Naive thymus-derived CD4-positive, alpha-beta T cell (primary cell): ENCODE measurements at regions not wholly inside any gene's neighbourhood (a gene's known extent, or its start where the extent isn't known, plus 50 kb on each side); places are given as distances from the start of the nearest gene placed in this dataset.
"Not testable (repeated sequence)": the region's sequence is repeated elsewhere in the genome, so short reads cannot be mapped to it uniquely, and the experiment has no call there.

Experiments used
- ATAC-seq: fragments of 150-1000 bp; cut with Tn5 transposase; 2 replicates; pipeline ENCODE4 v1.10.0; 2021; ENCODE audit warnings: mild to moderate bottlenecking, moderate library complexity
- CTCF ChIA-PET: fragments of 350-600 bp; sonication (Branson Sonifier 250); formaldehyde crosslinking; loops from one replicate; lab custom pipeline; 2021; ENCODE audit warnings: antibody characterized with exemption; lab: Charles Lee
- POLR2A ChIA-PET: fragments of 350-600 bp; sonication (Branson Sonifier 250); formaldehyde crosslinking; loops from one replicate; lab custom pipeline; 2021; ENCODE audit warnings: antibody characterized with exemption, inconsistent platforms; lab: Charles Lee
- DNase-seq, 9 donors: peaks; one replicate each; pipeline versions ENCODE4 v3.0.0 to v3.0.0-alpha.2; 2020 to 2022; ENCODE audit warnings: mixed read lengths in 1 of 9
- H3K27ac ChIP-seq: one replicate; pipeline ENCODE4 v1.7.0; 2013; ENCODE audit warnings: mild to moderate bottlenecking, low read depth, low read length, moderate library complexity
- H3K27me3 ChIP-seq, 2 donors: one replicate each; pipeline ENCODE4 v1.7.0; 2013; ENCODE audit warnings: low read length in 2 of 2, mild to moderate bottlenecking in 2 of 2, moderate library complexity in 2 of 2; ENCODE audit not compliant: control insufficient read depth in 2 of 2, insufficient read depth in 2 of 2
- H3K36me3 ChIP-seq, 3 experiments: 1 replicate in 2 of 3; 2 replicates in 1 of 3; pipeline ENCODE4 v1.7.0; 2013; ENCODE audit warnings: low read length in 3 of 3, mild to moderate bottlenecking in 3 of 3, moderate library complexity in 1 of 3; ENCODE audit not compliant: insufficient read depth in 3 of 3, control insufficient read depth in 2 of 3
- H3K4me1 ChIP-seq, 2 donors: one replicate each; pipeline ENCODE4 v1.7.0; 2013; ENCODE audit warnings: low read length in 2 of 2, mild to moderate bottlenecking in 2 of 2, moderate library complexity in 1 of 2; ENCODE audit not compliant: control insufficient read depth in 2 of 2, insufficient read depth in 2 of 2
- H3K4me3 ChIP-seq: 2 replicates; pipeline ENCODE4 v1.7.0; 2013; ENCODE audit warnings: mild to moderate bottlenecking, low read length
- H3K9me3 ChIP-seq, 3 experiments: 1 replicate in 2 of 3; 2 replicates in 1 of 3; pipeline ENCODE4 v1.7.0; 2013; ENCODE audit warnings: low read length in 3 of 3; ENCODE audit not compliant: control insufficient read depth in 2 of 3
- H3K27ac Mint-ChIP-seq, 9 donors: one replicate each; pipeline ENCODE4 v1.8.0; 2020 to 2022; ENCODE audit warnings: mixed read lengths in 9 of 9, mild to moderate bottlenecking in 8 of 9, moderate library complexity in 5 of 9, inconsistent platforms in 2 of 9
- H3K27me3 Mint-ChIP-seq, 5 donors: one replicate each; pipeline ENCODE4 v1.8.0; 2021 to 2022; ENCODE audit warnings: mixed read lengths in 5 of 5, mild to moderate bottlenecking in 1 of 5
- H3K36me3 Mint-ChIP-seq, 5 donors: one replicate each; pipeline ENCODE4 v1.8.0; 2020 to 2022; ENCODE audit warnings: mixed read lengths in 5 of 5, mild to moderate bottlenecking in 3 of 5, inconsistent platforms in 1 of 5
- H3K4me1 Mint-ChIP-seq, 7 donors: one replicate each; pipeline ENCODE4 v1.8.0; 2020 to 2022; ENCODE audit warnings: mixed read lengths in 7 of 7, mild to moderate bottlenecking in 3 of 7, inconsistent platforms in 1 of 7
- H3K4me3 Mint-ChIP-seq, 10 donors: one replicate each; pipeline ENCODE4 v1.8.0; 2020 to 2022; ENCODE audit warnings: mild to moderate bottlenecking in 10 of 10, mixed read lengths in 10 of 10, moderate library complexity in 6 of 10, inconsistent platforms in 2 of 10
- H3K9me3 Mint-ChIP-seq, 11 donors: one replicate each; pipeline ENCODE4 v1.8.0; 2020 to 2022; ENCODE audit warnings: mixed read lengths in 11 of 11, mild to moderate bottlenecking in 4 of 11, inconsistent platforms in 1 of 11, moderate library complexity in 1 of 11
- intact Hi-C, 2 donors: fragments of 100-400 bp; cut with micrococcal nuclease; formaldehyde crosslinking; loops; one replicate each; pipeline ENCODE4 v1.15.1; 2023

DNA sequence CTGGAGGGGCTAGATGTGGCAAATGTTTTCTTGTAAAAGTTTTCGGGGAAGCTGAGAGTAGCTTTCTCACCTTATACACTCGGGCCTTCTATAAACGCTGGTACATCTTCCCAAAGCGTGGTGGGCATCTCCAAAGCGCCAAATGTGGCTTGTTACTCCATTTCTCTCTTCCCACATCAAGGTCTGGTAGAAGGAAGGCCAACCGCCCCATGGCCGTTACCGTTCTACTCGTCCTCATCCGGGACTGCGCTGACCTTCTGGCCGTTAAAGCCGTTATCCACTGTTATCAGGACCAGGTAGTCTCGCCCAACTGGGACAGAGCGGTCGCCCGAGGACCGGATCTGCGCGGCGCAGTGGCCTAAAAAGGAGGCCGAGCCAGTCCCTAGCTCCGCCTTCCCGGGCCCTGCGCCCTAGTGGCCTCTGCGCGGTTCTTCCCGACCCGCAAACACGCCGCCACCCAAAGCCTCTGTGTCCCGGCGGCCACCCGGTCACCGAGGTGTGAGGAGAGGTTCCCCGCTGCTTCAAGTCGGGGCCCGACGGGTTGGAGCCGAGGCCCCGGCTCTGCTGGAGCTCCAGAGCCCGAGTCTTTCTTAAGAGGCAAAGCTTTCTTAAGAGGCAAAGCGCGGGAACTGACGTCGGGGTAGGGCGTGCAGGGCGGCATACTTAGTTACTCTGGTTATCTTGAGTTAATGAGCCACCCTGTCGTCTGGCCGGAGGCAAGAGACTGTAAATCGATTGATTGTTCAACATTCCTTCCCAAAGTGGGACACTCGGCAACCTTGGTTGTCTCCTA is 90.5 kb downstream of the GPX5 start:
- ATAC-seq, result no peak
- Histone ChIP-seq H3K36me3 (no peaks in the 10 kb centered on the region), H3K4me3 (no peak overlapping the region), H3K27ac (no peak overlapping the region), H3K9me3 (no peaks in the 10 kb centered on the region), H3K4me1 (no peaks in the 10 kb centered on the region), H3K27me3 (no peaks in the 10 kb centered on the region)
- intact Hi-C loops, result no loop called here
- H3K27ac Mint-ChIP-seq, result no peak overlapping the region
- H3K36me3 Mint-ChIP-seq, result peaks cover 0 to 7% (median 0%) of the 10 kb centered on the region in 5 donors
- peaks cover 0 to 10% (median 0%) of the 10 kb centered on the region in 7 donors for H3K4me1 Mint-ChIP-seq
- H3K27me3 Mint-ChIP-seq, result peaks cover 59 to 83% (median 70%) of the 10 kb centered on the region in 5 donors
- POLR2A ChIA-PET, result no interaction called here
- DNase-seq, result no peak
- peaks cover 0 to 10% (median 9%) of the 10 kb centered on the region in 11 donors for H3K9me3 Mint-ChIP-seq
- CTCF ChIA-PET, result no interaction called here
- H3K4me3 Mint-ChIP-seq, result no peak overlapping the region

DNA sequence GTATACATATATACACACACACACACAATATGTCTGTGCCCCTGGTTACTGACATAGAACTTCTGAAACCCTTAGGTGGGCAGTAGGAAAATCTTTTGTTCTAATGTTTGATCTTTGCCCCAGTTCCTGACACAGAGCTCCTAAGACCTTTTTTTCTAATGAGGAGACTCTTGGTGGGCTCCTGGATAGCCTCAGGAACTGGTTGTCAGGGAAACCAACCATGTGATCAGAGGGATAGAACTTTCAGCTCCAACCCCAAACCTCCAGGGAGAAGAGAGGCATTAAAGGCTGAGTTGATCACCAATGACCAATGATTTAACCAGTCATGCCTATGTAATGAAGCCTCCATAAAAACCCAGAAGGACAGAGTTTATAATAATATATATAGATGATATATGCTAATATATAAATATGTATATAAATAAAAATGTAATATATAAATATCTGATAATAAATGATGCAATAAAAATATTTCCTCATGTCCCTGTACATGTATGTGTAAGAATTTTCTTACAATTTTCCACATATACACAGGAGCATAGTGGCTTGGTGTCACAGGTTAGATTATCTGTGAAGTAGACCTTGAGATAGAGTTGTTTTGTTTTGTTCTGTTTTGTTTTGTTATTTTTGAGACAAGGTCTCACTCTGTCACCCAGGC is 93.3 kb downstream of the GPX5 start:
- Mint-ChIP-seq H3K27me3 (peaks cover 53 to 80% (median 62%) of the 10 kb centered on the region in 5 donors), H3K4me1 (peaks cover 0 to 10% (median 0%) of the 10 kb centered on the region in 7 donors), H3K4me3 (no peak overlapping the region), H3K36me3 (peaks cover 0 to 10% (median 3%) of the 10 kb centered on the region in 5 donors), H3K9me3 (peaks cover 4 to 25% (median 15%) of the 10 kb centered on the region in 11 donors), H3K27ac (no peak overlapping the region)
- intact Hi-C loops, result no loop called here
- ATAC-seq (no peak), DNase-seq (no peak)
- Histone ChIP-seq H3K36me3 (no peaks in the 10 kb centered on the region), H3K4me3 (no peak overlapping the region), H3K9me3 (no peaks in the 10 kb centered on the region), H3K27me3 (no peaks in the 10 kb centered on the region), H3K27ac (no peak overlapping the region), H3K4me1 (no peaks in the 10 kb centered on the region)
- ChIA-PET POLR2A (no interaction called here), CTCF (no interaction called here)

DNA sequence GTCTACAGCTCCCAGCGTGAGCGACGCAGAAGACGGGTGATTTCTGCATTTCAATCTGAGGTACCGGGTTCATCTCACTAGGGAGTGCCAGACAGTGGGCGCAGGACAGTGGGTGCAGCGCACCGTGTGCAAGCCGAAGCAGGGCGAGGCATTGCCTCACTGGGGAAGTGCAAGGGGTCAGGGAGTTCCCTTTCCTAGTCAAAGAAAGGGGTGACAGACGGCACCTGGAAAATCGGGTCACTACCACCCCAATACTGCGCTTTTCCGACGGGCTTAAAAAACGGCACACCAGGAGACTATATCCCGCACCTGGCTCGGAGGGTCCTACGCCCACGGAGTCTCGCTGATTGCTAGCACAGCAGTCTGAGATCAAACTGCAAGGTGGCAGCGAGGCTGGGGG is 95.6 kb downstream of the GPX5 start:
- H3K4me3 Mint-ChIP-seq, H3K9me3 ChIP-seq, intact Hi-C loops, H3K36me3 ChIP-seq, DNase-seq, H3K4me3 ChIP-seq, ATAC-seq, H3K27ac ChIP-seq, H3K27me3 ChIP-seq, CTCF ChIA-PET, H3K4me1 ChIP-seq, H3K27ac Mint-ChIP-seq, POLR2A ChIA-PET: not testable (repeated sequence)
- peaks cover 0 to 10% (median 0%) of the 10 kb centered on the region in 7 donors for H3K4me1 Mint-ChIP-seq
- H3K9me3 Mint-ChIP-seq, result peaks cover 4 to 25% (median 16%) of the 10 kb centered on the region in 11 donors
- H3K27me3 Mint-ChIP-seq, result peaks cover 32 to 60% (median 41%) of the 10 kb centered on the region in 5 donors
- H3K36me3 Mint-ChIP-seq, result peaks cover 0 to 10% (median 3%) of the 10 kb centered on the region in 5 donors

DNA sequence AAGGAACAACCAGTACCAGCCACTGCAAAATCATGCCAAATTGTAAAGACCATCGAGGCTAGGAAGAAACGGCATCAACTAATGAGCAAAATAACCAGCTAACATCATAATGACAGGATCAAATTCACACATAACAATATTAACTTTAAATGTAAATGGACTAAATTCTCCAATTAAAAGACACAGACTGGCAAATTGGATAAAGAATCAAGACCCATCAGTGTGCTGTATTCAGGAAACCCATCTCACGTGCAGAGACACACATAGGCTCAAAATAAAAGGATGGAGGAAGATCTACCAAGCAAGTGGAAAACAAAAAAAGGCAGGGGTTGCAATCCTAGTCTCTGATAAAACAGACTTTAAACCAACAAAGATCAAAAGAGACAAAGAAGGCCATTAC is 97.6 kb downstream of the GPX5 start:
- H3K27me3 ChIP-seq, intact Hi-C loops, ATAC-seq, POLR2A ChIA-PET, H3K4me3 ChIP-seq, CTCF ChIA-PET, H3K36me3 ChIP-seq, H3K4me3 Mint-ChIP-seq, H3K9me3 ChIP-seq, H3K36me3 Mint-ChIP-seq, H3K27ac ChIP-seq, H3K4me1 ChIP-seq, DNase-seq, H3K27ac Mint-ChIP-seq: not testable (repeated sequence)
- H3K4me1 Mint-ChIP-seq, result peaks cover 0 to 10% (median 0%) of the 10 kb centered on the region in 7 donors
- H3K27me3 Mint-ChIP-seq, result peaks cover 20 to 46% (median 26%) of the 10 kb centered on the region in 5 donors
- H3K9me3 Mint-ChIP-seq, result peaks cover 4 to 29% (median 16%) of the 10 kb centered on the region in 11 donors

DNA sequence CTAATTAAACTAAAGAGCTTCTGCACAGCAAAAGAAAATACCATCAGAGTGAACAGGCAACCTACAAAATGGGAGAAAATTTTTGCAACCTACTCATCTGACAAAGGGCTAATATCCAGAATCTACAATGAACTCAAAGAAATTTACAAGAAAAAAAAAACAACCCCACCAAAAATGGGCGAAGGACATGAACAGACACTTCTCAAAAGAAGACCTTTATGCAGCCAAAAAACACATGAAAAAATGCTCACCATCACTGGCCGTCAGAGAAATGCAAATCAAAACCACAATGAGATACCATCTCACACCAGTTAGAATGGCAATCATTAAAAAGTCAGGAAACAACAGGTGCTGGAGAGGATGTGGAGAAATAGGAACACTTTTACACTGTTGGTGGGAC is 100.7 kb downstream of the GPX5 start:
- H3K27ac Mint-ChIP-seq, DNase-seq, H3K9me3 ChIP-seq, ATAC-seq, H3K4me3 Mint-ChIP-seq, H3K27me3 ChIP-seq, H3K4me1 ChIP-seq, H3K27ac ChIP-seq, H3K4me1 Mint-ChIP-seq, H3K36me3 Mint-ChIP-seq, H3K36me3 ChIP-seq, POLR2A ChIA-PET, H3K4me3 ChIP-seq, intact Hi-C loops, CTCF ChIA-PET: not testable (repeated sequence)
- Mint-ChIP-seq H3K9me3 (peaks cover 0 to 27% (median 9%) of the 10 kb centered on the region in 11 donors), H3K27me3 (peaks cover 5 to 28% (median 27%) of the 10 kb centered on the region in 5 donors)

DNA sequence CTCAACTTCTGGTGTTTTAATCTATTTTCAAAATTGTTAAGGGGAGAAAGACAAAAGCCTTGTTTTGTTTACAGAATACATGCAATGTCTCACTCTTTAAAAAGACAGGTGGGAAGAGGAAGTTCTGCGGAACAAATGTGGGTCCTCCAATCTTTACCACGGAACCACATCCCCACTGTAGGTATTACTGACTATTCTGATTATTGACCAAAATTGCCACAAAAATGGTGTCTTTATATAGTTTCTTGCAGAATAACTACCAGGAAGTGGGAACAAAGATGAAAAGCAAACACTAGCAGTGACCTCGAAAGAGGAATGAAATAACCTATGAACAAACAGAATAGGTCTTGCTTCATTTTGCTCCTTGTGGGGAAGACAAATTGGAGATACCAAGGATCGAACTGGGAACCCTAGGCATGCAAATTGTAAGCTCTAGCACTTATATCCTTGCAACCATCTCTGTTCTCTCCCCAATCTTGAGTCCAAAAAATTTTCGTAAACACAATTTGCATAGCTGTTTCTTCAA is 106.7 kb downstream of the GPX5 start:
- H3K27me3 Mint-ChIP-seq, result peaks cover 58 to 80% (median 73%) of the 10 kb centered on the region in 5 donors
- CTCF ChIA-PET, result no interaction called here
- peaks cover 0 to 4% (median 3%) of the 10 kb centered on the region in 5 donors for H3K36me3 Mint-ChIP-seq
- no peaks in the 10 kb centered on the region for H3K36me3 ChIP-seq
- intact Hi-C loops, result loop anchor here in 1 of 2 donors (10.0 kb wide), 2 partner anchors 102 to 152 kb away; no protein-coding TSS in a partner anchor
- H3K27ac ChIP-seq, result no peak overlapping the region
- ATAC-seq (no peak), DNase-seq (no peak)
- peaks cover 0 to 3% of the 10 kb centered on the region in 2 donors for H3K4me1 ChIP-seq
- peaks cover 7 to 20% of the 10 kb centered on the region in 2 donors for H3K27me3 ChIP-seq
- peaks cover 0 to 32% (median 5%) of the 10 kb centered on the region in 11 donors for H3K9me3 Mint-ChIP-seq
- H3K9me3 ChIP-seq, result no peaks in the 10 kb centered on the region
- no peak overlapping the region for H3K4me3 ChIP-seq
- H3K27ac Mint-ChIP-seq, result no peak overlapping the region
- H3K4me1 Mint-ChIP-seq, result peaks cover 5 to 27% (median 15%) of the 10 kb centered on the region in 7 donors
- POLR2A ChIA-PET, result no interaction called here
- H3K4me3 Mint-ChIP-seq, result no peak overlapping the region
